ENCODE measurements at regions not wholly inside any gene's neighbourhood (a gene's known extent, or its start where the extent isn't known, plus 50 kb on each side); places are given as distances from the start of the nearest gene placed in this dataset.

- TF ChIP-seq CTCF (IDR thresholded peaks at IDR 0.05; ENCODE audit: low read length) = no peak
- no peak for TF ChIP-seq EZH2 (optimal IDR thresholded peaks at IDR 0.05; ENCODE audit: low read depth, low read length)
- no peak for TF ChIP-seq EZH2phosphoT487 (IDR thresholded peaks at IDR 0.05; ENCODE audit: low read length)
Observed at GRCh38 chr7:69398986-69399385, 199.3 kb upstream of the AUTS2 start.
